ENCODE measurements at regions not wholly inside any gene's neighbourhood (a gene's known extent, or its start where the extent isn't known, plus 50 kb on each side); places are given as distances from the start of the nearest gene placed in this dataset.

GRCh38 chr2:180058993-180059392, 51.9 kb upstream of the CWC22 start:
- TF ChIP-seq POLR2A (IDR thresholded peaks at IDR 0.05) (no peak), CTCF (IDR thresholded peaks at IDR 0.05) (no peak)
